Transverse colon (tissue), 4 donors: ENCODE measurements at regions not wholly inside any gene's neighbourhood (a gene's known extent, or its start where the extent isn't known, plus 50 kb on each side); places are given as distances from the start of the nearest gene placed in this dataset.

Experiments
- DNase-seq: peaks from one replicate; pipeline ENCODE4 v3.0.0-alpha.2; 2019
- H3K27ac ChIP-seq, 4 donors: fragments of 200-600 bp; sonication (generic); 2 replicates each; pipeline ENCODE4 v1.5.1; 2016 to 2018; ENCODE audit warnings: inconsistent platforms in 4 of 4
- H3K27me3 ChIP-seq: fragments of 200-600 bp; sonication (generic); 2 replicates; pipeline ENCODE4 v1.5.1; 2017; ENCODE audit warnings: inconsistent platforms
- H3K36me3 ChIP-seq, 4 donors: fragments of 200-600 bp; sonication (generic); 2 replicates each; pipeline ENCODE4 v1.5.1; 2017 to 2019; ENCODE audit warnings: inconsistent platforms in 4 of 4
- H3K4me1 ChIP-seq, 4 donors: fragments of 200-600 bp; sonication (generic); 2 replicates each; pipeline ENCODE4 v1.5.1; 2017 to 2020; ENCODE audit warnings: inconsistent platforms in 4 of 4
- H3K4me3 ChIP-seq, 4 donors: fragments of 200-600 bp; sonication (generic); 1 replicate in 1 of 4; 2 replicates in 3 of 4; pipeline versions ENCODE4 v1.5.1 to v1.6.1; 2017 to 2019; ENCODE audit warnings: inconsistent platforms in 4 of 4
- H3K9me3 ChIP-seq, 2 donors: fragments of 200-600 bp; sonication (generic); 2 replicates each; pipeline ENCODE4 v1.5.1; 2017 to 2019; ENCODE audit warnings: inconsistent platforms in 2 of 2
- EP300 ChIP-seq: sonication (generic); formaldehyde crosslinking; IDR thresholded peaks from one replicate; pipeline ENCODE4 v1.6.1; 2017; ENCODE audit warnings: antibody characterized with exemption, low read depth
- POLR2A ChIP-seq: fragments of 450-650 bp; IDR thresholded peaks from one replicate; pipeline ENCODE4 v1.6.1; 2016; ENCODE audit warnings: antibody characterized with exemption, mild to moderate bottlenecking, moderate library complexity
- POLR2AphosphoS5 ChIP-seq, 3 donors: sonication (generic); formaldehyde crosslinking; IDR thresholded peaks; one replicate each; pipeline ENCODE4 v1.6.1; 2016; ENCODE audit warnings: antibody characterized with exemption in 3 of 3
- WGBS, 2 donors: methylation state at CpG; one replicate each; pipeline ENCODE4 v1.1.5; 2018; ENCODE audit warnings: low coverage in 1 of 2; 5-methylcytosine and 5-hydroxymethylcytosine counted together
- in situ Hi-C, 4 donors: fragments of 200-750 bp; cut with MboI; loops; one replicate each; pipeline versions ENCODE4 v1.15.0 to v1.15.1; 2017; ENCODE audit warnings: low sequenced_read_pairs in 3 of 4, low pct_ligation_motif_present in 1 of 4, low pct_unique_long_range_greater_than_20kb in 1 of 4
- intact Hi-C: fragments of 100-400 bp; cut with DNase I; formaldehyde crosslinking; loops from one replicate; pipeline ENCODE4 v1.15.1; 2023; ENCODE audit warnings: low total_unique reads
- TF ChIP-seq, protein P1 (sequence below), 5 experiments: fragments of 200-600 bp in 3 of 5; fragments of 450-650 bp in 2 of 5; sonication (generic) in 3 of 5; IDR thresholded peaks; 1 replicate in 2 of 5; 2 replicates in 3 of 5; pipeline ENCODE4 v1.5.1; 2016 to 2017; ENCODE audit warnings: antibody characterized with exemption in 5 of 5, inconsistent platforms in 3 of 5, mild to moderate bottlenecking in 2 of 5, moderate library complexity in 1 of 5

DNA sequence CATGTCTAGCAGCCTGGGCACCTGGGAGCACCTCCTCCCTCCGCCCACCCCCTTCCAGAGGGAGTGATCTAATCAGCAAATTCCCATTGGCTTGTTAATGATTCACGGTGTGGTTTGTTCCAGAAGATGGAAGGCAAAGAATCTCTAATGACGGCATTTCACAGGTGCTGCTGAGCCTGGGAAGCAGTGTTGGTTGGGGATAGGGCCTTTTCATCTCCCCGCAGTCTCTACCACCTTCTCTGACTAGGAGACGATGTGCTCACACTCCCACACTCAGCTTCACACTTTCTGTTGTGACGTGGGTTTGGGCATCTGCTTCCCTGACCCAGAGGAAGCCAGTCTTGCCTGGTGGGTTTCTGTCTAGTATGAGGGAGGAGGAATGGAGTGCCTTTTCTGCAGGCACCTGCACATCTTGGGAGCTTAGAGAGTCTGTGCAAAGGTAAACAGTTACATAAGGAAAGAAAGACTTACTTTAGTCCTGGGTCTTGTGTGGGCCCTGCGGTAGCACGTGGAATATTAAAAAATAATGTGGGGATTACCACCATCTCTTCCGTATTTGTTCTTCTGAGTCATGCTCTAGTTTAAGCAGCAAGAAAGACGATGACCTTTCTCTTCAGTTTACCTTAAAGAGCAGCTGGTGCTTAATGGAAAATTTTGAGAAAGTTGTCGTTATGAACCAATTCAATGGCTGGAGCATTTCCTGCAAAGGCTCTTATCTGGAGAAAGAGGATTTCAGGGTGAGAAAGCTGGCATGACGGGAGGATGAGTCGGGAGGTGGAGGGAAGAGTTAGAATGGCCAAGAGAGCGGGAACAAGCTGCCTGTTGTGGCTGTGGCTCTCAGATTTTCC is 70.6 kb upstream of the ARHGAP5 start:
- no peaks in the 10 kb centered on the region for H3K4me1 ChIP-seq
- H3K9me3 ChIP-seq, result no peaks in the 10 kb centered on the region
- no peaks in the 10 kb centered on the region for H3K27me3 ChIP-seq
- no peak overlapping the region for H3K4me3 ChIP-seq
- no peaks in the 10 kb centered on the region for H3K36me3 ChIP-seq
- WGBS, 2 donors, result 68 to 77% methylated on average over 8 to 14 of the region's 14 CpGs
- intact Hi-C loops, result no loop called here
- H3K27ac ChIP-seq, result no peak overlapping the region
- TF ChIP-seq POLR2AphosphoS5 (IDR thresholded peaks at IDR 0.05) (no peak), POLR2A (no peak), EP300 (no peak)
- TF ChIP-seq, protein P1, sequence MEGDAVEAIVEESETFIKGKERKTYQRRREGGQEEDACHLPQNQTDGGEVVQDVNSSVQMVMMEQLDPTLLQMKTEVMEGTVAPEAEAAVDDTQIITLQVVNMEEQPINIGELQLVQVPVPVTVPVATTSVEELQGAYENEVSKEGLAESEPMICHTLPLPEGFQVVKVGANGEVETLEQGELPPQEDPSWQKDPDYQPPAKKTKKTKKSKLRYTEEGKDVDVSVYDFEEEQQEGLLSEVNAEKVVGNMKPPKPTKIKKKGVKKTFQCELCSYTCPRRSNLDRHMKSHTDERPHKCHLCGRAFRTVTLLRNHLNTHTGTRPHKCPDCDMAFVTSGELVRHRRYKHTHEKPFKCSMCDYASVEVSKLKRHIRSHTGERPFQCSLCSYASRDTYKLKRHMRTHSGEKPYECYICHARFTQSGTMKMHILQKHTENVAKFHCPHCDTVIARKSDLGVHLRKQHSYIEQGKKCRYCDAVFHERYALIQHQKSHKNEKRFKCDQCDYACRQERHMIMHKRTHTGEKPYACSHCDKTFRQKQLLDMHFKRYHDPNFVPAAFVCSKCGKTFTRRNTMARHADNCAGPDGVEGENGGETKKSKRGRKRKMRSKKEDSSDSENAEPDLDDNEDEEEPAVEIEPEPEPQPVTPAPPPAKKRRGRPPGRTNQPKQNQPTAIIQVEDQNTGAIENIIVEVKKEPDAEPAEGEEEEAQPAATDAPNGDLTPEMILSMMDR (IDR thresholded peaks at IDR 0.05), result no peak
- no peak for DNase-seq
- in situ Hi-C loops, result no loop called here

DNA sequence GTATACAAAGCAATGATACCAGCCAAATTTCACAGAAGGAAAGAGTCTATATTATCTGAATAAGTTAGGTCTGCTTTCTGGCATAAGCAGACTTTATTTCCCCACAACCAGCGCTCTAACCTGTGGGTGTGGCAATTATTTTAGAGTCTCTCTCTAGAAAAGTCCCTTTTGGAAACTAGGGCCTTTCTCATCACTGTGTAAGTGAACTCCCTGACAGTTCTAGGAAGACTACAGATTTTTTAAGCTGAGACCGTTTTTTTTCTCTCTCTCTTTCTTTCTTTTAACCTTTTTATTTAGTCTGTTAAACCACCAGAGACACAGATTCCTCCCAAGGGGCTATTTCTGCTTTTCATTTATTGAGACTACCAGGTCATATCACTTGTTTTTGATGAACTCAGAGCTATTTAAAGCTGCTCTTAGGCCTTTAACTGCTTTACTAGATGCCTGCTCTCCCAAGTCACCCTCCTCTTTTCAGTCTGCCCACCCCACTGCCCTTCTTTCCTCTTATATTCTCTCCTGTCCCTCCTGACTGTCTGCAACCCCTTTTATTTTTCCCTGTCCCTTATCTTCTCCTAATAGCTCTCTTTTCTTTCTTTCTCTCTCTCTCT is 69.2 kb upstream of the ARHGAP5 start:
- Histone ChIP-seq H3K4me1 (no peaks in the 10 kb centered on the region), H3K9me3 (no peaks in the 10 kb centered on the region), H3K27me3 (no peaks in the 10 kb centered on the region), H3K27ac (no peak overlapping the region), H3K4me3 (no peak overlapping the region), H3K36me3 (no peaks in the 10 kb centered on the region)
- WGBS, 2 donors, result 34 to 61% methylated on average over 2 of the region's 2 CpGs
- no peak for DNase-seq
- in situ Hi-C loops, result no loop called here
- TF ChIP-seq POLR2A (no peak), EP300 (no peak), POLR2AphosphoS5 (IDR thresholded peaks at IDR 0.05) (no peak)
- TF ChIP-seq, protein P1 (IDR thresholded peaks at IDR 0.05), result no peak
- intact Hi-C loops, result no loop called here

DNA sequence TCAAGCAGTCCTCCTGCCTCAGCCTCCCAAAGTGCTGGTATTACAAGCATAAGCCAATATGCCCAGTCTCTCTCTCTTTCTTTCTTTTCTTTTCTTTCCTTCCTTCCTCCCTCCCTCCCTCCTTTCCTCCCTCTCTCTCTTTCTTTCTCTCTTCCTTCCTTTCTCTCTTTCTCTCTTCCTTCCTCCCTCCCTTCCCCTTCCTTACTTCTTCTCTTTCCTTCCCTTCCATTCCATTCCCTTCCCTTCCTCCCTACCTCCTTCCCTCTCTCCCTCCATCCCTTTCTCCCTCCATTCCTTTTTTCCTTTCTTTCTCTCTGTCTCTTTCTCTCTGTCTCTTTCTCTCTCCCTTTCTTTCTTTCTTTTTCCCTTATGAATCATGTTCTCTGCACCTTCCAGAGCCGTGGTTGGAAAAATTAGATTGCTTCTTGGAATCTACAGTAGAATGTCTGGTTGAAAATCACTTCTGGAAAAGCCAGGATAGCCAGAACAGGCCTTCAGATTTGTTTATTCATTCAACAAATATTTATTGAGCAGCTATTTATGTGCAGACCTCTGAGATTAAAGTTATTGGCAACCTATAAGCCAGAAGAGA is 68.4 kb upstream of the ARHGAP5 start:
- TF ChIP-seq EP300 (no peak), POLR2A (no peak), POLR2AphosphoS5 (IDR thresholded peaks at IDR 0.05) (no peak)
- TF ChIP-seq, protein P1 (IDR thresholded peaks at IDR 0.05), result no peak
- intact Hi-C loops, result no loop called here
- H3K36me3 ChIP-seq, result no peaks in the 10 kb centered on the region
- no peaks in the 10 kb centered on the region for H3K9me3 ChIP-seq
- H3K27ac ChIP-seq, result no peak overlapping the region
- no peak overlapping the region for H3K4me3 ChIP-seq
- 50 to 100% methylated on average over 1 of the region's 1 CpG for WGBS, 2 donors
- H3K4me1 ChIP-seq, result no peaks in the 10 kb centered on the region
- no peaks in the 10 kb centered on the region for H3K27me3 ChIP-seq
- in situ Hi-C loops, result no loop called here
- DNase-seq, result no peak

DNA sequence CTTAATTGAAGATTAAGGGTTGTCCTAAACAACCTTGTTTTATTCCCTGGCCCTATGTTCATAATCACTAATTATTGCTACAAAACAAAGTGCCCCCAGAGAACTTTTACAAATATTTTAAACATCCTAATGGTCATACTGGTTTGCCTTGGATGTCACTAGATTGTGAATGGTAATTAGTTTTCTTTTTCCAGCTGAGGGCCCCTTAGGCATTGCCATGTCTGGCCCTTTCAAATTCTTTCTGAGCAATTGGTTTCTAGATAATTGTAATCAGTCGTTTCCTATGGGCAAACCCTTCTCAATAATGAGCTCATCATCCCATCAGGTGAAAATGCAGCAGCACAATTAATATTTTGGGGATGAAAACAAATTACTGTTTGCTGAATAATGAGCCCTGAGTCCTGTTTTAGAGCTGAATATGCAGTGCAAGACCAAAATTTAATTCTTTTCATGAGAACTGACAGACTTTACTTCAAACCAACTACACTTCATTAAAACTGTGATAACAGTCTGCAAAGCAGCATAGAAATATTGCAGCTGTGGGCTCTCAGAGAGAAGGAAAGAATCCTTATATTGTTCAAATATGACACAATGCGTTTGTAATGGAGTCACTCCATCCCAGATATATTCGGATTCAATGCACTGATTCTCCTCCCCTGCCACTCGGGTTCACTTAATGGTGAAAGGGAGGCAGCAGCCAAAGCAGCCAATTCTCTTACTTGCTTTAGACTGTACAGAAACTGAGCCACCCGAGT is 67.7 kb upstream of the ARHGAP5 start:
- intact Hi-C loops, result no loop called here
- Histone ChIP-seq H3K36me3 (no peaks in the 10 kb centered on the region), H3K4me3 (no peak overlapping the region), H3K9me3 (no peaks in the 10 kb centered on the region), H3K27me3 (no peaks in the 10 kb centered on the region), H3K27ac (no peak overlapping the region), H3K4me1 (no peaks in the 10 kb centered on the region)
- in situ Hi-C loops, result no loop called here
- TF ChIP-seq, protein P1 (IDR thresholded peaks at IDR 0.05), result no peak
- TF ChIP-seq POLR2AphosphoS5 (IDR thresholded peaks at IDR 0.05) (no peak), EP300 (no peak), POLR2A (no peak)
- no peak for DNase-seq
- 74 to 78% methylated on average over 3 to 5 of the region's 5 CpGs for WGBS, 2 donors
